ENCODE measurements at regions not wholly inside any gene's neighbourhood (a gene's known extent, or its start where the extent isn't known, plus 50 kb on each side); places are given as distances from the start of the nearest gene placed in this dataset.

GRCh38 chr7:41445946-41446345 is 256.9 kb downstream of the INHBA start:
- Mint-ChIP-seq H3K36me3 (ENCODE audit: low read depth) (no peaks in the 10 kb centered on the region), H3K27ac (no peak overlapping the region), H3K4me1 (peaks cover 16% of the 10 kb centered on the region; the same call in 2 of the 3 replicates), H3K4me3 (no peak overlapping the region), H3K9me3 (no peaks in the 10 kb centered on the region), H3K27me3 (ENCODE audit: insufficient read depth, low read depth, poor library complexity) (peaks cover 5% of the 10 kb centered on the region)
- Histone ChIP-seq H3F3A (replicated peaks; ENCODE audit: low read depth) (no peaks in the 10 kb centered on the region), H3K4me1 (ENCODE audit: insufficient read depth) (peaks cover 11% of the 10 kb centered on the region), H3K36me3 (ENCODE audit: insufficient read depth) (no peaks in the 10 kb centered on the region), H3K9me2 (ENCODE audit: insufficient read depth) (peaks cover 12% of the 10 kb centered on the region), H3K27me3 (ENCODE audit: insufficient read depth) (no peaks in the 10 kb centered on the region), H3K27ac (ENCODE audit: low read depth) (no peak overlapping the region), H3K4me2 (peak overlapping the region; percentile 2), H2AFZ (no peak overlapping the region), H3K4me3 (no peak overlapping the region), H4K20me1 (replicated peaks; ENCODE audit: insufficient read depth) (no peaks in the 10 kb centered on the region), H3K79me2 (replicated peaks; ENCODE audit: insufficient read depth) (no peaks in the 10 kb centered on the region)
- no peak; the same call in 1 of the 3 replicates for ATAC-seq
- no peak for TF ChIP-seq ZNF331 (CRISPR knock-in tag; IDR thresholded peaks at IDR 0.05; ENCODE audit: low read depth)
- no peak for TF ChIP-seq ZNF462 (CRISPR knock-in tag; IDR thresholded peaks at IDR 0.05)
- no peak for TF ChIP-seq EZH2phosphoT487 (IDR thresholded peaks at IDR 0.05; ENCODE audit: unreplicated experiment)
- no peak for TF ChIP-seq ETS1 (IDR thresholded peaks at IDR 0.05)
- no peak for TF ChIP-seq STAT1 (IDR thresholded peaks at IDR 0.05; ENCODE audit: unreplicated experiment)
- TF ChIP-seq REST (IDR thresholded peaks at IDR 0.05; ENCODE audit: unreplicated experiment): no peak
- TF ChIP-seq CREB1 (CRISPR knock-in tag; IDR thresholded peaks at IDR 0.05; ENCODE audit: low read depth): no peak
- no peak for TF ChIP-seq EZH2 (IDR thresholded peaks at IDR 0.05; ENCODE audit: low read depth, unreplicated experiment)
- TF ChIP-seq ZNF114 (CRISPR knock-in tag; IDR thresholded peaks at IDR 0.05): no peak
- TF ChIP-seq POLR2AphosphoS5 (IDR thresholded peaks at IDR 0.05; ENCODE audit: low read depth): no peak
- TF ChIP-seq CTCF (conservative IDR thresholded peaks at IDR 0.05; ENCODE audit: low read depth in 2 of 2): no peak
- no peak for TF ChIP-seq NANOG (IDR thresholded peaks at IDR 0.05; ENCODE audit: borderline replicate concordance)
- TF ChIP-seq JUNB (IDR thresholded peaks at IDR 0.05; ENCODE audit: unreplicated experiment): no peak
- no peak for DNase-seq (ENCODE audit: low spot score)

Data from GM23338 (cell line).